NCI-H1930 (cell line): ENCODE measurements at regions not wholly inside any gene's neighbourhood (a gene's known extent, or its start where the extent isn't known, plus 50 kb on each side); places are given as distances from the start of the nearest gene placed in this dataset.
A peak's percentile ranks its signal among the peaks of the same experiment; 100 is the strongest.

Experiments
- DNase-seq, 2 experiments: peaks; one replicate each; lab custom pipeline; 2025; lab: John Stamatoyannopoulos, UW

- no peak for DNase-seq
Measured at GRCh38 chr14:80146941-80147340, 64.4 kb downstream of the DIO2 start.

GRCh38 chr14:80136358-80136757 lies 74.9 kb downstream of the DIO2 start:
- DNase-seq: no peak

GRCh38 chr14:80135305-80136088 lies 75.8 kb downstream of the DIO2 start:
- DNase-seq: no peak

GRCh38 chr14:80134321-80134720 lies 77.0 kb downstream of the DIO2 start:
- no peak for DNase-seq

- no peak for DNase-seq
Measured at GRCh38 chr14:80133457-80133856, 77.8 kb downstream of the DIO2 start.

- no peak for DNase-seq
Measured at GRCh38 chr14:80127466-80127865, 83.8 kb downstream of the DIO2 start.

- no peak for DNase-seq
Measured at GRCh38 chr14:80124794-80125193, 86.5 kb downstream of the DIO2 start.

GRCh38 chr14:80117876-80118275 lies 93.4 kb downstream of the DIO2 start:
- no peak for DNase-seq

- DNase-seq: no peak
Measured at GRCh38 chr14:80116157-80116556, 95.1 kb downstream of the DIO2 start.

GRCh38 chr14:80110721-80111120 lies 100.6 kb downstream of the DIO2 start:
- DNase-seq: no peak

- DNase-seq: no peak
Measured at GRCh38 chr14:80109055-80109454, 102.2 kb downstream of the DIO2 start.

- no peak for DNase-seq
Measured at GRCh38 chr14:80108430-80108829, 102.9 kb downstream of the DIO2 start.

- DNase-seq: no peak
Measured at GRCh38 chr14:80105488-80105994, 105.8 kb downstream of the DIO2 start.

- no peak for DNase-seq
Measured at GRCh38 chr14:80101835-80102234, 109.5 kb downstream of the DIO2 start.

- no peak for DNase-seq
Measured at GRCh38 chr14:80100681-80101080, 110.6 kb downstream of the DIO2 start.

- no peak for DNase-seq
Measured at GRCh38 chr14:80095623-80096022, 115.7 kb downstream of the DIO2 start.

- DNase-seq: no peak
Measured at GRCh38 chr14:80087411-80087810, 123.9 kb downstream of the DIO2 start.

- DNase-seq: no peak
Measured at GRCh38 chr14:80084196-80084595, 127.1 kb downstream of the DIO2 start.

GRCh38 chr14:80080601-80081000 lies 130.7 kb downstream of the DIO2 start:
- DNase-seq: no peak

- DNase-seq: peak; percentile 11 to 31
Measured at GRCh38 chr14:80078501-80078900, 132.8 kb downstream of the DIO2 start.

GRCh38 chr14:80077262-80077661 lies 134.0 kb downstream of the DIO2 start:
- no peak for DNase-seq

- no peak for DNase-seq
Measured at GRCh38 chr14:80074900-80075574, 136.3 kb downstream of the DIO2 start.

GRCh38 chr14:80059041-80059440 lies 152.3 kb downstream of the DIO2 start:
- no peak for DNase-seq

- DNase-seq: no peak
Measured at GRCh38 chr14:80056497-80056801, 154.9 kb downstream of the DIO2 start.
